ENCODE measurements at regions not wholly inside any gene's neighbourhood (a gene's known extent, or its start where the extent isn't known, plus 50 kb on each side); places are given as distances from the start of the nearest gene placed in this dataset.

- H3K27ac ChIP-seq (ENCODE audit: low read depth, low read length) = no peak overlapping the region
- TF ChIP-seq EZH2phosphoT487 (conservative IDR thresholded peaks at IDR 0.05; ENCODE audit: low read length) (no peak), CTCF (IDR thresholded peaks at IDR 0.05; ENCODE audit: insufficient read depth, low read length, poor library complexity, severe bottlenecking) (no peak)
- H3K4me2 ChIP-seq (ENCODE audit: low read depth, low read length, poor library complexity, severe bottlenecking) = no peak overlapping the region
- H3K9ac ChIP-seq (ENCODE audit: low read length) = no peak overlapping the region
- H3F3A ChIP-seq (ENCODE audit: insufficient read depth) = no peaks in the 10 kb centered on the region
- H3K9me2 ChIP-seq (replicated peaks; ENCODE audit: insufficient read depth, low read length) = no peaks in the 10 kb centered on the region
- H3K4me3 ChIP-seq (ENCODE audit: insufficient read depth, low read length, poor library complexity, severe bottlenecking) = no peak overlapping the region
- no peaks in the 10 kb centered on the region for H3K36me3 ChIP-seq (ENCODE audit: low read length)
- H2AFZ ChIP-seq (ENCODE audit: low read depth, low read length, severe bottlenecking) = no peak overlapping the region
- H4K20me1 ChIP-seq (ENCODE audit: low read depth, low read length) = no peaks in the 10 kb centered on the region
- H3K9me3 ChIP-seq (ENCODE audit: insufficient read depth, low read length) = no peaks in the 10 kb centered on the region
- H3K79me2 ChIP-seq (ENCODE audit: insufficient read depth, low read length) = no peaks in the 10 kb centered on the region
- H3K27me3 ChIP-seq (ENCODE audit: low read length) = no peaks in the 10 kb centered on the region
Measured at GRCh38 chr6:141321493-141322347, 811.0 kb upstream of the GJE1 start.

DNA sequence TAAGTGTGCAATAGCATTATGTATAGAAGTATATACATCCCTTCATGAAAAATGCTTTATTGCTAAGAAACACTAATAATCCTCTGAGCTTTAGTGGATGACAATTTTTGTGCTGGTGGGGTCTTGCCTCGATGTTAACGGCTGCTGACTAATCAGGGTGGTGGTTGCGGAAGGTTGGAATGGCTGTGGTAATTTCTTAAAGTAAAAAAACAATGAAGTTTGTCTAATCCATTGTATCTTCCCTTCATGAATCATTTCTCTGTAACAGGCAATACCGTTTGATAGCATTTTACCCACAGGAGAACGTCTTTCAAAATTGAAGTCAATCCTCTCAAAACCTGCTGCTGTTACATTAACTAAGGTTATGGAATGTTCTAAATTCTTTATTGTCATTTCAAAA, 816.5 kb upstream of the GJE1 start:
- H3K4me2 ChIP-seq (ENCODE audit: low read depth, low read length, poor library complexity, severe bottlenecking) = no peak overlapping the region
- H3K9me3 ChIP-seq (ENCODE audit: insufficient read depth, low read length) = no peaks in the 10 kb centered on the region
- no peak overlapping the region for H3K9ac ChIP-seq (ENCODE audit: low read length)
- no peak overlapping the region for H2AFZ ChIP-seq (ENCODE audit: low read depth, low read length, severe bottlenecking)
- H3K79me2 ChIP-seq (ENCODE audit: insufficient read depth, low read length) = no peaks in the 10 kb centered on the region
- H3K4me3 ChIP-seq (ENCODE audit: insufficient read depth, low read length, poor library complexity, severe bottlenecking) = no peak overlapping the region
- no peaks in the 10 kb centered on the region for H3F3A ChIP-seq (ENCODE audit: insufficient read depth)
- H4K20me1 ChIP-seq (ENCODE audit: low read depth, low read length) = no peaks in the 10 kb centered on the region
- H3K27me3 ChIP-seq (ENCODE audit: low read length) = no peaks in the 10 kb centered on the region
- H3K9me2 ChIP-seq (replicated peaks; ENCODE audit: insufficient read depth, low read length) = no peaks in the 10 kb centered on the region
- TF ChIP-seq CTCF (IDR thresholded peaks at IDR 0.05; ENCODE audit: insufficient read depth, low read length, poor library complexity, severe bottlenecking) = no peak
- no peak for TF ChIP-seq EZH2phosphoT487 (conservative IDR thresholded peaks at IDR 0.05; ENCODE audit: low read length)
- no peaks in the 10 kb centered on the region for H3K36me3 ChIP-seq (ENCODE audit: low read length)
- H3K27ac ChIP-seq (ENCODE audit: low read depth, low read length) = no peak overlapping the region

GRCh38 chr6:141313986-141314385, 818.7 kb upstream of the GJE1 start:
- H3K9me3 ChIP-seq (ENCODE audit: insufficient read depth, low read length) = no peaks in the 10 kb centered on the region
- H3K27me3 ChIP-seq (ENCODE audit: low read length) = no peaks in the 10 kb centered on the region
- no peaks in the 10 kb centered on the region for H4K20me1 ChIP-seq (ENCODE audit: low read depth, low read length)
- TF ChIP-seq CTCF (IDR thresholded peaks at IDR 0.05; ENCODE audit: insufficient read depth, low read length, poor library complexity, severe bottlenecking) (no peak), EZH2phosphoT487 (conservative IDR thresholded peaks at IDR 0.05; ENCODE audit: low read length) (no peak)
- H3K27ac ChIP-seq (ENCODE audit: low read depth, low read length) = no peak overlapping the region
- H3F3A ChIP-seq (ENCODE audit: insufficient read depth) = no peaks in the 10 kb centered on the region
- H2AFZ ChIP-seq (ENCODE audit: low read depth, low read length, severe bottlenecking) = peak overlapping the region; percentile 14
- H3K4me2 ChIP-seq (ENCODE audit: low read depth, low read length, poor library complexity, severe bottlenecking) = no peak overlapping the region
- H3K79me2 ChIP-seq (ENCODE audit: insufficient read depth, low read length) = no peaks in the 10 kb centered on the region
- H3K9ac ChIP-seq (ENCODE audit: low read length) = no peak overlapping the region
- H3K9me2 ChIP-seq (replicated peaks; ENCODE audit: insufficient read depth, low read length) = no peaks in the 10 kb centered on the region
- no peak overlapping the region for H3K4me3 ChIP-seq (ENCODE audit: insufficient read depth, low read length, poor library complexity, severe bottlenecking)
- H3K36me3 ChIP-seq (ENCODE audit: low read length) = no peaks in the 10 kb centered on the region
